Stimulated activated naive CD8-positive, alpha-beta T cell treated with anti-CD3 and anti-CD28 coated beads, Interleukin-15, amount 100 ng/mL, for 72 hours (primary cell): ENCODE measurements at regions not wholly inside any gene's neighbourhood (a gene's known extent, or its start where the extent isn't known, plus 50 kb on each side); places are given as distances from the start of the nearest gene placed in this dataset.

Experiments
- ATAC-seq: fragments of 150-1000 bp; cut with Tn5 transposase; 2 replicates; pipeline ENCODE4 v1.10.0; 2021; ENCODE audit warnings: mild to moderate bottlenecking, moderate library complexity
- DNase-seq, 2 donors: peaks; one replicate each; pipeline ENCODE4 v3.0.0; 2021 to 2022
- H3K27ac Mint-ChIP-seq, 2 donors: one replicate each; pipeline ENCODE4 v1.8.0; 2022; ENCODE audit warnings: mild to moderate bottlenecking in 2 of 2, mixed read lengths in 2 of 2, moderate library complexity in 2 of 2
- H3K27me3 Mint-ChIP-seq: one replicate; pipeline ENCODE4 v1.8.0; 2022; ENCODE audit warnings: mixed read lengths
- H3K4me1 Mint-ChIP-seq: one replicate; pipeline ENCODE4 v1.8.0; 2022; ENCODE audit warnings: mild to moderate bottlenecking, mixed read lengths
- H3K4me3 Mint-ChIP-seq, 2 donors: one replicate each; pipeline ENCODE4 v1.8.0; 2022; ENCODE audit warnings: mild to moderate bottlenecking in 2 of 2, mixed read lengths in 2 of 2, moderate library complexity in 1 of 2
- H3K9me3 Mint-ChIP-seq, 2 donors: one replicate each; pipeline ENCODE4 v1.8.0; 2022; ENCODE audit warnings: mixed read lengths in 2 of 2

- Mint-ChIP-seq H3K27me3 (peaks cover 48% of the 10 kb centered on the region), H3K9me3 (peaks cover 5 to 10% of the 10 kb centered on the region in 2 donors), H3K27ac (no peak overlapping the region), H3K4me3 (no peak overlapping the region), H3K4me1 (no peaks in the 10 kb centered on the region)
- DNase-seq = no peak
- no peak for ATAC-seq
Measured at GRCh38 chr20:21014528-21014927, 91.6 kb downstream of the LINC00237 start.

- Mint-ChIP-seq H3K27me3 (peaks cover 17% of the 10 kb centered on the region), H3K27ac (no peak overlapping the region)
Measured at GRCh38 chr20:21008951-21009350, 97.2 kb downstream of the LINC00237 start.

GRCh38 chr20:21006611-21007010, 99.5 kb downstream of the LINC00237 start:
- no peak overlapping the region for H3K27ac Mint-ChIP-seq
- DNase-seq (no peak), ATAC-seq (no peak)
- no peaks in the 10 kb centered on the region for H3K4me1 Mint-ChIP-seq
- no peak overlapping the region for H3K4me3 Mint-ChIP-seq
- H3K9me3 Mint-ChIP-seq = peaks cover 0 to 1% of the 10 kb centered on the region in 2 donors
- H3K27me3 Mint-ChIP-seq = no peaks in the 10 kb centered on the region

More at GRCh38 chr20:21008951-21009350, 97.2 kb downstream of the LINC00237 start:
- no peak for ATAC-seq
- DNase-seq = no peak
- Mint-ChIP-seq H3K4me3 (no peak overlapping the region), H3K4me1 (no peaks in the 10 kb centered on the region), H3K9me3 (peaks cover 5 to 10% of the 10 kb centered on the region in 2 donors)

- H3K9me3 Mint-ChIP-seq = no peaks in the 10 kb centered on the region
- DNase-seq = no peak
- ATAC-seq = no peak
- no peaks in the 10 kb centered on the region for H3K27me3 Mint-ChIP-seq
- H3K4me1 Mint-ChIP-seq = no peaks in the 10 kb centered on the region
- peak overlapping the region in 1 of 2 donors; percentile 37 for H3K27ac Mint-ChIP-seq
- no peak overlapping the region for H3K4me3 Mint-ChIP-seq
Measured at GRCh38 chr20:21004386-21005076, 101.6 kb downstream of the LINC00237 start.

GRCh38 chr20:21003902-21004301, 102.3 kb downstream of the LINC00237 start:
- Mint-ChIP-seq H3K27ac (peak overlapping the region in 1 of 2 donors; percentile 37), H3K4me1 (no peaks in the 10 kb centered on the region), H3K9me3 (no peaks in the 10 kb centered on the region), H3K4me3 (no peak overlapping the region), H3K27me3 (no peaks in the 10 kb centered on the region)
- no peak for ATAC-seq
- no peak for DNase-seq

- Mint-ChIP-seq H3K4me1 (no peaks in the 10 kb centered on the region), H3K9me3 (no peaks in the 10 kb centered on the region), H3K27me3 (peaks cover under 1% of the 10 kb centered on the region), H3K27ac (no peak overlapping the region), H3K4me3 (no peak overlapping the region)
- ATAC-seq = no peak
- no peak for DNase-seq
Measured at GRCh38 chr20:21002486-21002885, 103.7 kb downstream of the LINC00237 start.

GRCh38 chr20:20993372-20993771, 112.8 kb downstream of the LINC00237 start:
- no peak overlapping the region for H3K4me3 Mint-ChIP-seq
- peaks cover 32% of the 10 kb centered on the region for H3K27me3 Mint-ChIP-seq
- H3K4me1 Mint-ChIP-seq = no peaks in the 10 kb centered on the region
- no peaks in the 10 kb centered on the region for H3K9me3 Mint-ChIP-seq
- ATAC-seq (no peak), DNase-seq (no peak)
- no peak overlapping the region for H3K27ac Mint-ChIP-seq

- Mint-ChIP-seq H3K4me3 (no peak overlapping the region), H3K27me3 (peaks cover 32% of the 10 kb centered on the region), H3K4me1 (no peaks in the 10 kb centered on the region), H3K27ac (no peak overlapping the region), H3K9me3 (no peaks in the 10 kb centered on the region)
- DNase-seq = no peak
- ATAC-seq = no peak
Measured at GRCh38 chr20:20992686-20993360, 113.3 kb downstream of the LINC00237 start.

GRCh38 chr20:20992277-20992676, 113.9 kb downstream of the LINC00237 start:
- Mint-ChIP-seq H3K4me1 (no peaks in the 10 kb centered on the region), H3K4me3 (no peak overlapping the region), H3K9me3 (no peaks in the 10 kb centered on the region), H3K27ac (no peak overlapping the region), H3K27me3 (peaks cover 29% of the 10 kb centered on the region)
- DNase-seq = no peak
- no peak for ATAC-seq

GRCh38 chr20:20989081-20989480, 117.1 kb downstream of the LINC00237 start:
- ATAC-seq = no peak
- H3K4me1 Mint-ChIP-seq = no peaks in the 10 kb centered on the region
- no peak for DNase-seq
- peaks cover 23% of the 10 kb centered on the region for H3K27me3 Mint-ChIP-seq
- no peaks in the 10 kb centered on the region for H3K9me3 Mint-ChIP-seq
- H3K4me3 Mint-ChIP-seq = no peak overlapping the region
- H3K27ac Mint-ChIP-seq = no peak overlapping the region

- H3K4me1 Mint-ChIP-seq = no peaks in the 10 kb centered on the region
- peaks cover 27% of the 10 kb centered on the region for H3K27me3 Mint-ChIP-seq
- ATAC-seq (no peak), DNase-seq (no peak)
- no peak overlapping the region for H3K27ac Mint-ChIP-seq
- no peak overlapping the region for H3K4me3 Mint-ChIP-seq
- peaks cover 5 to 8% of the 10 kb centered on the region in 2 donors for H3K9me3 Mint-ChIP-seq
Measured at GRCh38 chr20:20979934-20980333, 126.2 kb downstream of the LINC00237 start.

GRCh38 chr20:20977786-20978185, 128.4 kb downstream of the LINC00237 start:
- peaks cover 27% of the 10 kb centered on the region for H3K27me3 Mint-ChIP-seq

GRCh38 chr20:20972490-20972889, 133.7 kb downstream of the LINC00237 start:
- Mint-ChIP-seq H3K4me3 (no peak overlapping the region), H3K27me3 (peaks cover 18% of the 10 kb centered on the region), H3K9me3 (no peaks in the 10 kb centered on the region), H3K27ac (no peak overlapping the region), H3K4me1 (no peaks in the 10 kb centered on the region)
- ATAC-seq (no peak), DNase-seq (no peak)

More at GRCh38 chr20:20977786-20978185, 128.4 kb downstream of the LINC00237 start:
- Mint-ChIP-seq H3K4me3 (no peak overlapping the region), H3K27ac (no peak overlapping the region), H3K9me3 (peaks cover 5 to 8% of the 10 kb centered on the region in 2 donors), H3K4me1 (no peaks in the 10 kb centered on the region)
- ATAC-seq = no peak
- no peak for DNase-seq

- H3K27ac Mint-ChIP-seq = no peak overlapping the region
- no peaks in the 10 kb centered on the region for H3K9me3 Mint-ChIP-seq
- H3K27me3 Mint-ChIP-seq = peaks cover 14% of the 10 kb centered on the region
- DNase-seq (no peak), ATAC-seq (no peak)
- no peaks in the 10 kb centered on the region for H3K4me1 Mint-ChIP-seq
- no peak overlapping the region for H3K4me3 Mint-ChIP-seq
Measured at GRCh38 chr20:20971810-20972209, 134.3 kb downstream of the LINC00237 start.

GRCh38 chr20:20970841-20971240, 135.3 kb downstream of the LINC00237 start:
- no peaks in the 10 kb centered on the region for H3K9me3 Mint-ChIP-seq
- no peak overlapping the region for H3K27ac Mint-ChIP-seq

GRCh38 chr20:20969701-20970280, 136.4 kb downstream of the LINC00237 start:
- Mint-ChIP-seq H3K27me3 (peaks cover 14% of the 10 kb centered on the region), H3K27ac (no peak overlapping the region), H3K9me3 (no peaks in the 10 kb centered on the region), H3K4me3 (no peak overlapping the region), H3K4me1 (no peaks in the 10 kb centered on the region)
- ATAC-seq = no peak
- no peak for DNase-seq

More at GRCh38 chr20:20970841-20971240, 135.3 kb downstream of the LINC00237 start:
- DNase-seq = no peak
- Mint-ChIP-seq H3K4me1 (no peaks in the 10 kb centered on the region), H3K4me3 (no peak overlapping the region), H3K27me3 (peaks cover 14% of the 10 kb centered on the region)
- no peak for ATAC-seq
